HG02884 (cell line): ENCODE measurements at regions not wholly inside any gene's neighbourhood (a gene's known extent, or its start where the extent isn't known, plus 50 kb on each side); places are given as distances from the start of the nearest gene placed in this dataset.
A peak's percentile ranks its signal among the peaks of the same experiment; 100 is the strongest.
"Not testable (repeated sequence)": the region's sequence is repeated elsewhere in the genome, so short reads cannot be mapped to it uniquely, and the experiment has no call there.

Experiments
- ATAC-seq: cut with Tn5 transposase; IDR thresholded peaks from one replicate; pipeline ENCODE4 v1.9.1; 2021; ENCODE audit warnings: mild to moderate bottlenecking, moderate library complexity; ENCODE audit not compliant: unreplicated experiment

DNA sequence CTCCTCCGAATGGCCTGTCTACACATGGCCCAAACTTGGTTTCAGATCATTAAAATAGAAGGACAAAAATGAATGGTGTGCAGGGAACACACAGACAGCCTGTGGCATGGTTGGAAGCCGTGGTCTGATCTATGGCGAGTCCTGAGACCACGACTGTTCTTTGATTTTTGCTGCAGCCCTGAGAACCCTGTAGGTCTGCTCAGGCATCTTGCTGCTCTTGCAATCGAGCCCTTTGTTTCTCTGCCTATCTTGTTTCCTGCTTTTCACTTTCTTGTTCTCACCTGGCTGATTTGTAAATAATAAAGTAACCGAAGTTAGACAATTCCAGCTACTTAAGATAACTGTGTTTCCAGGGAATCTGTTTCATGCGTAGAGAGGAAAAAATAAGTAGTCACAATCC, 54.1 kb upstream of the NBPF9 start:
- not testable (repeated sequence) for ATAC-seq

DNA sequence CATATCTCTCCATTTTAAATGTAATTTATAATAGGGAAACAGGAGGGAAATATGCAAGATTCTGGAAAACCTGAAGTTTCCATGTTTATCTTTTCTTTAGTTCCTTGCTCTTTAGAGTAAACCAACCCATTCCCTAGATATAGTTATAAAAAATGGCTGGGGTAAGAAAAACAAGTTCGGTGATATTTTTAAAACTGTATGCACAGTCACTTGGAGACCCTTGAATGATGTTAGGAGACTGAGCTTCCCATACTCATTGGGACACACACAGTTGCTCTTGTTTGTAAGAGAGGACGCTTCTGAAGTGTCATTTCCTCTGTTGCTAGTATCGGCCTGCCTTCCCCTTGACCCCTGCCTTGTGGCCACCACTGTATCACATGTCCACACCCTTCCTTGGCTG, 55.0 kb upstream of the NBPF9 start:
- not testable (repeated sequence) for ATAC-seq

GRCh38 chr1:149163063-149163444, 59.7 kb upstream of the NBPF9 start:
- peak; percentile 84 for ATAC-seq

DNA sequence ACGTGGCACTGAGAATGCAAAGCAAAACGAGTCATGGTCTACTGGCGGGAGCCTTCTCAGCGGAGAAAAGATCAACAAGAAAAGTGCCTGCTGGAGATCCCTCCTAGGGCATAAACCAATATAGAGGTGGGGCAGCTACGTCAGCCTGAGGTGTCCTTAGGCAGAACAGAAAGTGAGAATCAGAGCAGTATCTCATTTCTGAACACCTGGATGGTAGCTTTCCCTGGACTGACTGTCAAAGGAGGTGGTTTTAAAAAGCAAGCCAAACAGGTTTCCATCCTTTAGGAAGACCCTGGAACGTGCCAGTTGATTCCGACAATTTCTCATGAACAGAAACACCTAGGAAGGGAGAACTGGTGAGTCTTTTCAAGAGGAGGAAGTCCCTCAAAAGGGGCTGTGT, 71.4 kb upstream of the NBPF9 start:
- not testable (repeated sequence) for ATAC-seq

GRCh38 chr1:149175812-149176211, 72.5 kb upstream of the NBPF9 start:
- not testable (repeated sequence) for ATAC-seq

DNA sequence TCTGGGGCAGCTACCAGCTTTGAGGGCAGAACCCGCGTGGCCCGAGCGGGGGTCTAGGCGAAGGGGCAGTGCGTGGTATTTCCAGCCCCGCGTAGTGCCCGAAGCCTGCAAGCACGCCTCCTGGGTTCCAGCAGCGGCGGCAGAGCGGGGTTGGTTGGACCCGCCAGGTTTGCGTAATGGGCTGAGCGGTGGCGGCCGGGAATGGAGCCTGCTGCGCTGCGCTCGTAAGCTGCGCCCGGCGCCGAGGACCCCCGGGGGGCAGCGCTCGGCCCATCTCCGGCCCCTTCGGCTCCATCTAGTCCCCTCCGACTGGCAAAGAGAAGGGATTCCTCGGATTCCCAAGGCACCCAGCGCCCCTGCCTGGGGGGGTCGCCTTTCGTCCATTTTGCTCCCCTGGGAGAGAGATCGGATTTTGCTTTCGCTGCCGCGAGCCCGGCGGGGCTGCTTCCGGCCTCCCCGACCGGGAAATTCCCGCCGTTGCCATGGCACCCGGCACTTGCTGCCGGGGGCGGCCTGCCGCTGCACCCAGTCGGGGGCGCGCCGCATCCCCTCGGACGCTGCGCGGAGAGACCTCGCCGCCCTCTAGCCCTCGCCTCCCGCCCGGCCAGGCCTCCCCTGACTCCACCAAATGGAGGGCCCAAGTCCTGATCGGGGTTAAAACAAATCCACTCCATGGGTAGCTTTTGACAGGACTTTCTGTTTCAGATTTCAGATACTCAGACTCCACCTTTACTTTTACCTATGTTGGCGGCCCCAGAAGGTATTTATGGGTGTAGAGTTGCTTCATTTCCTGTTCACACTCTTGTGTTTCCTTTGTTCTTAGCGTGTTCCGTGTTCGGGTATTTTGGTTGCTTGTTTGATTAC, 73.3 kb upstream of the NBPF9 start:
- not testable (repeated sequence) for ATAC-seq

GRCh38 chr1:149190742-149191141, 87.4 kb upstream of the NBPF9 start:
- ATAC-seq = not testable (repeated sequence)

DNA sequence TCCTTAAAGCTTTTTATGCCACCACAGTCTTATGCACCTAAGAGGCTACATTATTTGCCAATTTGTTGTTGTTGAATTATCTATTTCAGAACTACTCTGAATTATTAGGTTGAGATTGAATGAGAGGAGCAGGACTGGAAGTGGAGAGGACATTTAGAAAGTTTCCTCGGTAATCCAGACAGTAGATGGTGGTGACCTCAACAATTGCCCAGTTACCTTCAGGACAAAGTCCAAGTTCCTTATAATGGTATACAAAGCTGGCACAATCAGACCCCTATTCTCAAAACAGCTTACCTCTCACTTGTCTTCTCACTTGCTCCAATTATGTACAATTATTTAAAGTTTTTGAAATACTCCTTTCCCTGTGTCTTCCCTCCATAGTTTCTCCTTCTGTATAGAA, 93.3 kb upstream of the NBPF9 start:
- not testable (repeated sequence) for ATAC-seq

DNA sequence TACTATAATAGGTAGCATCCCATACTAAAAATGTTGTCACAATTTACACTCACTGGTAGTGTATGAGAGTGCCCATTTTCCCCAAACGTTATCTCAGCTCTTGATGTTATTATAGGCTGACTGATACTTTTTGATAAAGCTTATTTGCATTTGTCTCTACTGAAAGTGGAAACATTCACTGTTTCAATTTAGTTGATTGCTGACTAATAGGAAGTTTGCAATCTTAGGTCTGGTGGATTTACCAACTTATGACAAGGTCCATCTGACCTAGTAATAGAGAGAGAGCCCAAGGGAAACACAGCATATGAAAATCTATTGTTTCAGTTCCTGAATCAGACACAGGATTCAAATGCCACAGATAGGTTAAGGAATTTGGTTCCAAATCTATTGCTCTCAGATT, 97.2 kb upstream of the NBPF9 start:
- not testable (repeated sequence) for ATAC-seq

DNA sequence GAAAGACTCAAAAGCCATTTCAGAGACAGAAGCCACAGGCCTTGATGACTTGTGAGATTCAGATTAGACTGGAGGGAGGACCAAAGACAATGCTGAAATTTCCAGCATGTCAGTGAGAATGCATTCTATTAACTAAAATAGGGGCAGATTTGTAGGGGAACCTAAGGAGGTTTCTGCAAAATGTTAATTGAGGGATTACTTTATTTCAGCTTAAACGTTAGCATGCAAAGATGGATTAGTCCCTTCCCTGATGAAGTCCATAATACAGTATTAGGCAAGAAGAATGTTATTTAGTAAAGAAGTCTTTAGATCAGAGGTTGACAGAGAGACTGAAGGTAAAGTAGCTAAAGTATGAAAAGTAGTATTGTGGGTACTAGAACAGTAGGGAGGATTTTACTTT, 98.9 kb upstream of the NBPF9 start:
- ATAC-seq = not testable (repeated sequence)

DNA sequence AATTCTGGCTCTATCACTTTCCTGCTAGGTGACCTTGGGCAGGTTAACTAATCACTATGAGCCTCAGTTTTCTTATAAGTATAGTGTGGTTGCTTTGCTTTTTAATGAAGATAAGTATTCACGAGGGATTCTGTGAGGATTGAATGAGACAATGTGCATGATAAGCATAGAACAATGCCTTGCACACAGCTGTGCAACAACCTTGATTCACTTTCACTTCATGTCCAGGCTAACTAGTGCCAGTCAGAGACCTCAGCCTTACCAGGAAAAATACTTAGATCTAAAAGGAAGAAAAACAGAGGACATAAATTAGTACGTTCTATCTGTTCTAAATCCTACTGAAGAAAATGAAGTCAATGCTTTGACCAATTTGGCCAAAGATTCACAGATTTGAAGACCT, 101.0 kb upstream of the NBPF9 start:
- ATAC-seq = not testable (repeated sequence)

DNA sequence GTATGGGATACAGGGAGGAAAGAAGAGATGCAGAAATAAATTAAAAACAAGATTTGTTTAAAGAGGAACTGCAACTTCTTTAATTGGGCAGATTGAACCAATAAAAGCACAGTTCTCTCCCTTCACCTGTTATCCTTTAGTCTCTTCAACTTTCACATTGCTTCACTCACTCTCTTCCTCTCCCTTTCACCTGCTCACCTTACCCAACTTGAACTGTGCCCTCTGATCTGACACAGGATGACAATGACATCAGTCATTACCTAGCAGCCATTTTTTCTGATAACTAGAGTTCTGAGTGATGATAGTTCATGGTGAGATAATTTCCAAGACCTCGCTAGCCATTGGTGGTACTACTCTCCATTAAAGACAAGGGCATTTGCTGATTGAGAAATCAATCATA, 105.5 kb upstream of the NBPF9 start:
- not testable (repeated sequence) for ATAC-seq

- ATAC-seq = peak; percentile 62
Observed at GRCh38 chr1:149211757-149212420, 108.5 kb upstream of the NBPF9 start.

DNA sequence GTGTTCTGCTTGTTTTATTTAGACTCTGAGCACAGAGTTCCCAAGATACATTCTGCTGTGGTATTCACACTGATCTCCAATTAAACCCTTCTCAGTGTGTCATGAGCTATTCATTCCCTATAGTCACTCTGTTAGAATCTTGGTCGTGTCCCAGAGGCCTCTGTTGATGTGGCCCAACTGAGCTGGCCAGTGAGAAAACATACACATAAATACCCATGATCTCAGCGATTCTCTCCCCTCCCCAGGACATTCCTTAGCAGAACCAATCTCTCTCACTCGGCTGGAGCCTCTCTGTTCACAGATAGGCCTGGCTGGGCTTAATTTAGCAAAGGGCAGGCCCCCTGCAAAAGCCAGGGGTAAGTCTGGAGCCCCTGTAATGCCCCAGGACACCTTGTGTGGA, 109.6 kb upstream of the NBPF9 start:
- not testable (repeated sequence) for ATAC-seq

DNA sequence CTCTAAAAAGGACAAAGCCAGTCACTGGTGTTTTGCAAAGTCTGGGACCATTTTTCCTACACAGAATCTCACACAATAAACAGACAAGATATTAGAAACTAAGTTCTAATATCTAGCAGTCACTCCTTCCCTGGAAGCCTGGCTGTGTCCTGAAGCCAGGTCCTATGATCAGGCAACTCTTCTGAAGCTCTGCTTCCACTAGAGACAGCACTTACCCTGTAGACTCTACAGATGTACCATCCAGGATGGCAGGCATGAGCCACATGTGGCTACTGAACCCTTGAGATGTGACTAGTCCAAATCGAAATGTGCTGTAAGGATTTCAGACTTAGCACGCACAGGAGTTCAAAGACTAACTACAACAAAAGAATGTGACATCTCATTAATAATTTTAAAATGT, 110.3 kb upstream of the NBPF9 start:
- not testable (repeated sequence) for ATAC-seq

DNA sequence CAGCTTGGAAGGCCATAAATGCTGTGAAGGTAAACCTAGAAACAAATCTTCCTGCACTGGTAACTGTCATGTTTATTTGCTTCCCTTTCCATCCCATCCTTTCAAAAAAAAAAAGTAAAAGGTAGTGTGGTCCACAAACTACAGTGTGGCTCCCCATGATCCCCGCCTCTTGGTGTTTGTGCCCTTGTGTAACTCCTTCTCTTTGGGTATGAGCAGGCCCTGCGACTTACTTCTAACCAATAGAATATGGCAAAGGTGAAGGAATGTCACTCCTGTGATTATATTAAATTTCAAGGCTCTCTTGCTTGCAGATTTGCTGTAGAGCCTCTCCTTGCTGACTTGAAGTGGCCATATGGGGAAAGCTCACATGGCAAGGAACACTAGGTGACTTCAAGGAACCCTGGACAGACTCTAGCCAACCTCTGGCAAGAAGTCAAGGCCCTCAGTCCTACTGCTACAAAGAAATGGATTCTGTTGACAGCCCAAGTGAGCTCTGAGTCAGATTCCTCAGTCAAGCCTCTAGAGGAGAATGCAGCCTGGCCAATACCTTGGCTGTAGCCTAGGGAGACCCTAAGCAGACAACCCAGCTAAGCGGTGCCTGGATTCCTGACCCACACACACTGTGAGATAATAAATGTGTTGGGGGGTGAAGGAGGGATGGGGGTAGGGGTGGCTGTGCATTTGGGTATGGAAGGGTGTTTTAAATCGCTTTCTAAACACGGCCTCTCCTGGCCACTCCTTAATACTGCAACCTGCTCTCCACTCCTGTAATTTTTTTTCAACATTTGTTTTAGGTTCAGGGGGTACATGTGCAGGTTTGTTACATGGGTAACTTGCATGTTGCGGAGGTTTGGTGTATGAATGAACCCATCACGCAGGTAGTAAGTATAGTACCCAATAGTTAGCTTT, 115.0 kb upstream of the NBPF9 start:
- not testable (repeated sequence) for ATAC-seq

DNA sequence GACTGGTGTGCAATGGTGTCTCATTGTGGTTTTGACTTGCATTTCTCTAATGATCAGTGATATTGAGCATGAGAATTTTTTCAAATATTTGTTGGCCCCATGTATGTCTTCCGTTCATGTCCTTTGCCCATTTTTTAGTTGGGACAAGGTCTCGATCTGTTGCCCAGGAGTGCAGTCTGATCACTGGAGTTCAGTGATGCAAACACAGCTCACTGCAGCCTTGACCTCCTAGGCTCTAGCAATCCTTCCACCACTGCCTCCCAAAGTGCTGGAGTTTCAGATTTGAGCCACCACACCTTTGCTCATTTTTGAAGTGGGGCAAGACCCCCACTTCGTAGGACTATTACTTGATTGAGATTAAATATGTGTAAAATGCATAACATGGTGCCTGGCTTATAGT, 116.2 kb upstream of the NBPF9 start:
- not testable (repeated sequence) for ATAC-seq

DNA sequence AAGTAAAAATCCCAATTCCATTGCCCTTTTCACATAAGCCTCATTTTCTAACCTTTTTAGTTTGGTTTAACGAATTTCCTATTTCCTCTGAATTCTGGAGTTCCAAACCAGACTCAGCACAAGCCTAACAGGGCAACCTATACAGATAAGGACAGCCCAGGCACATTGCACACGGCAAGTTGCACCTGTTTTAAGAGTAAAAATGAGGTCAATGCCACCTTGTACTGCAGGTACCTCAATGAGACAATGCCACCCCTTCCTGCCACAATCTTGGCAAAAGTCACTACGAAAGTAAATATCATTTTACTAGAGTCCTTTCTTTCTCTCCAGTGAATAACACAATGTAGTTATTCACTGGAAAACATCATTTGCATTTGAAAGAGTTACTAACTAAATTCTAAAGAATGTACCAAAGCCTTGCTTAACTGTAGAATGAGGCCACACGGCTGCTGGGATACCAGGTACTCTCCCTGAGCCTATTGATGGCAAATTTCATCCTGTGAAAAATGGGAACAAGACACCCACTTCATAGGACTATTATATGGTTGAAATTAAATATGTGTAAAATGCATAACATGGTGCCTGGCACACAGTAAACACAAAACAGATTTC, 117.2 kb upstream of the NBPF9 start:
- ATAC-seq = not testable (repeated sequence)

- ATAC-seq = not testable (repeated sequence)
Observed at GRCh38 chr1:149227933-149228665, 124.7 kb upstream of the NBPF9 start.
